ENCODE measurements at regions not wholly inside any gene's neighbourhood (a gene's known extent, or its start where the extent isn't known, plus 50 kb on each side); places are given as distances from the start of the nearest gene placed in this dataset.

DNA sequence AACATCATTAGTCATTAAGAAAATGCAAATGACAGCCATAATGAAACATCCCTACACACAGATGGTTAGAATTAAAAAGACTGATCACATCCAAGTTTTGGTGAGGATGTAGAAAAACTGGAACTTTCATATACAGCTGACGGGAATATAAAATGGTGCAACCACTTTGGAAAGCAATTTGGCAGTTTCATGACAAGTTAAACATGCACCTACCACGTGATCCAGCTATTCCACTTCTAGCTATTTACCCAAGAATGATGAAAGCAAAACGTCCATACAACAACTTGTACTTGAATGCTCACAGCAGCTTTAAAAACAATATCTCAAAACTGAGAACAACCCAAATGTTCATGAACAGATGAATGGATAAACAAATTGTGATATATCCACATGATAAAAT lies 77.9 kb upstream of the AVPR1A start:
- intact Hi-C loops (cut with DNase I) = no loop called here

DNA sequence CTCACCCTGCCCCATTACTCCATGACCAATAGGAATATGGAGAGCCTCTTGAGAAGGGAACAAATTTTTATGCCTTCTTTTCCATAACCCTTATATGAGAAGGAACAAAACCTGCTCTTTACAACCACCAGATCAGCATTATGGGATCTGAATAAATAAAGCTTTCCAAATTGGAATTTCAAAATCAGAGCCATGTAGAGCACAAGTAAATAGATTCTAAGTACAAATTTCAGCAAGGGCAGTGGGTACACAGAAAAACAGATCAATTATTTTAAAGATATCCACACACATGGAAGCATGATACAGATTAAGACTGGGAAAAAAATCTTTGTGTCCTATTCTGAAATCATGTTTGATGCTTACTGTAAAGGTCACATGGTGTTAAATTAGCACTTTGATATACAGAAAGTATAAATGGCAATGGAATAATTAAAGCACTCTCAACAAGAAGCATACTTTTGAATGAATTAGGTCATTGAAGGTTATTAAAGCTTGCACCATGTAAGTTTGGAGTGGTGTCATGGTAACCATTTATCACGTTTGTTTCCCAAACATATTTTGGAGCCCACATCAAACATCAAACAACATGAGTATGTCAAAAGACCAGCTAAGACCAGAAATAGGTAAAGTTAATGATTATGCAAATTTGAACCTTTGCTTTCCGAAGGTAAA lies 75.9 kb upstream of the AVPR1A start:
- no peak overlapping the region for H3K4me3 ChIP-seq
- no peaks in the 10 kb centered on the region for H3K27me3 ChIP-seq
- no peak for DNase-seq (ENCODE audit: extremely low spot score)
- H3K9me3 ChIP-seq = no peaks in the 10 kb centered on the region
- H3K36me3 ChIP-seq = no peaks in the 10 kb centered on the region
- intact Hi-C loops (cut with DNase I) = no loop called here
- no peak overlapping the region for H3K27ac ChIP-seq (replicated peaks in 1 of 4)
- 76% methylated on average over 2 of the region's 2 CpGs for WGBS
- H3K4me1 ChIP-seq = no peaks in the 10 kb centered on the region
- TF ChIP-seq, protein P1, sequence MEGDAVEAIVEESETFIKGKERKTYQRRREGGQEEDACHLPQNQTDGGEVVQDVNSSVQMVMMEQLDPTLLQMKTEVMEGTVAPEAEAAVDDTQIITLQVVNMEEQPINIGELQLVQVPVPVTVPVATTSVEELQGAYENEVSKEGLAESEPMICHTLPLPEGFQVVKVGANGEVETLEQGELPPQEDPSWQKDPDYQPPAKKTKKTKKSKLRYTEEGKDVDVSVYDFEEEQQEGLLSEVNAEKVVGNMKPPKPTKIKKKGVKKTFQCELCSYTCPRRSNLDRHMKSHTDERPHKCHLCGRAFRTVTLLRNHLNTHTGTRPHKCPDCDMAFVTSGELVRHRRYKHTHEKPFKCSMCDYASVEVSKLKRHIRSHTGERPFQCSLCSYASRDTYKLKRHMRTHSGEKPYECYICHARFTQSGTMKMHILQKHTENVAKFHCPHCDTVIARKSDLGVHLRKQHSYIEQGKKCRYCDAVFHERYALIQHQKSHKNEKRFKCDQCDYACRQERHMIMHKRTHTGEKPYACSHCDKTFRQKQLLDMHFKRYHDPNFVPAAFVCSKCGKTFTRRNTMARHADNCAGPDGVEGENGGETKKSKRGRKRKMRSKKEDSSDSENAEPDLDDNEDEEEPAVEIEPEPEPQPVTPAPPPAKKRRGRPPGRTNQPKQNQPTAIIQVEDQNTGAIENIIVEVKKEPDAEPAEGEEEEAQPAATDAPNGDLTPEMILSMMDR (IDR thresholded peaks at IDR 0.05) = no peak
- TF ChIP-seq POLR2AphosphoS5 (IDR thresholded peaks at IDR 0.05) (no peak), EP300 (IDR thresholded peaks at IDR 0.05) (no peak)

More for the DNA sequence above, 77.9 kb upstream of the AVPR1A start:
- Histone ChIP-seq H3K9me3 (no peaks in the 10 kb centered on the region), H3K4me3 (no peak overlapping the region), H3K36me3 (no peaks in the 10 kb centered on the region), H3K27me3 (no peaks in the 10 kb centered on the region), H3K4me1 (no peaks in the 10 kb centered on the region), H3K27ac (replicated peaks in 1 of 4) (no peak overlapping the region)
- no peak for TF ChIP-seq POLR2AphosphoS5 (IDR thresholded peaks at IDR 0.05)
- TF ChIP-seq, protein P1 (IDR thresholded peaks at IDR 0.05) = no peak
- TF ChIP-seq EP300 (IDR thresholded peaks at IDR 0.05) = no peak
- TF ChIP-seq POLR2A (IDR thresholded peaks at IDR 0.05; ENCODE audit: low read depth) = no peak
- DNase-seq (ENCODE audit: extremely low spot score) = no peak
- 55% methylated on average over 3 of the region's 3 CpGs for WGBS

DNA sequence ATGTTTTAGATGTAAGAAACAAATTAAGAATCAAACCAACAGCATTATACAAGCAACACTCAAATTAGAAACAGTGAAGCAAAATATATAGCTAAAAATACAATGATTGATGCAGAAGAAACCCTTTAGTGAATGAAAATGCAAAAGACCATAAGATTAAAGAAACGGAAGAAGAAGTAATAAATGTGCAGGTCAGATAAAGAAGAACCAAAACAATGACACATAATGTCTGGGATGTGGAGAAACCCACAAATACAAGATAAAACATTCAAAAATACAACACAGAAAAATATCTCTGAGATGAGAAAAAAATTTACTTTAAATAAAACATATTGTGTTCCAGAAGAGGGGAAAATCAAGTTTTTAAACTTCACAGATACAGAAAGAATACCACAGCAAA lies 73.4 kb upstream of the AVPR1A start:
- intact Hi-C loops (cut with DNase I) = no loop called here
- H3K36me3 ChIP-seq = no peaks in the 10 kb centered on the region
- no peaks in the 10 kb centered on the region for H3K27me3 ChIP-seq
- WGBS = 56% methylated on average over 1 of the region's 1 CpG
- H3K4me1 ChIP-seq = no peaks in the 10 kb centered on the region
- H3K27ac ChIP-seq (replicated peaks in 1 of 4) = no peak overlapping the region
- TF ChIP-seq EP300 (IDR thresholded peaks at IDR 0.05) = no peak
- no peak for TF ChIP-seq POLR2AphosphoS5 (IDR thresholded peaks at IDR 0.05)
- no peak for TF ChIP-seq POLR2A (IDR thresholded peaks at IDR 0.05; ENCODE audit: low read depth)
- TF ChIP-seq, protein P1 (IDR thresholded peaks at IDR 0.05) = no peak
- no peak overlapping the region for H3K4me3 ChIP-seq
- DNase-seq (ENCODE audit: extremely low spot score) = no peak
- no peaks in the 10 kb centered on the region for H3K9me3 ChIP-seq

DNA sequence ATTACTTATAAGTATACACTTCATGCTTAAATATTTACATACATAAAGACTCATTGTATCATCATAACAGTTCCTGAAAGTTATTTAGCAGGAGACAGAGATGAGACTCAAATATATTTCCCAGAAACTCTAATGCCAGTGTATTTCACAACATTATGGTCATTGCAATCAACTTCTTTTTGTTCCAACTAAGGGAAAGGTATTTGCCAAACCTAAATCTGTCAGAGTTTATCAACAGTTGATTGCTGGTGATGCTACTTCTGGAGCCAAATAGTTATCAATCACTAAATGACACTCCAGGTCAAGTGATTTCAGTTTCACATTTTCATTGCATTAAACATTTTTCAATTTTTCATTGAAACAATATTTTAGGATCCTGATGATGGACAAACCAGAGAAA lies 72.1 kb upstream of the AVPR1A start:
- Histone ChIP-seq H3K27ac (replicated peaks in 1 of 4) (no peak overlapping the region), H3K4me3 (no peak overlapping the region), H3K36me3 (no peaks in the 10 kb centered on the region), H3K4me1 (no peaks in the 10 kb centered on the region), H3K9me3 (no peaks in the 10 kb centered on the region), H3K27me3 (no peaks in the 10 kb centered on the region)
- intact Hi-C loops (cut with DNase I) = no loop called here
- TF ChIP-seq POLR2AphosphoS5 (IDR thresholded peaks at IDR 0.05) (no peak), EP300 (IDR thresholded peaks at IDR 0.05) (no peak), POLR2A (IDR thresholded peaks at IDR 0.05; ENCODE audit: low read depth) (no peak)
- TF ChIP-seq, protein P1 (IDR thresholded peaks at IDR 0.05) = no peak
- DNase-seq (ENCODE audit: extremely low spot score) = no peak

DNA sequence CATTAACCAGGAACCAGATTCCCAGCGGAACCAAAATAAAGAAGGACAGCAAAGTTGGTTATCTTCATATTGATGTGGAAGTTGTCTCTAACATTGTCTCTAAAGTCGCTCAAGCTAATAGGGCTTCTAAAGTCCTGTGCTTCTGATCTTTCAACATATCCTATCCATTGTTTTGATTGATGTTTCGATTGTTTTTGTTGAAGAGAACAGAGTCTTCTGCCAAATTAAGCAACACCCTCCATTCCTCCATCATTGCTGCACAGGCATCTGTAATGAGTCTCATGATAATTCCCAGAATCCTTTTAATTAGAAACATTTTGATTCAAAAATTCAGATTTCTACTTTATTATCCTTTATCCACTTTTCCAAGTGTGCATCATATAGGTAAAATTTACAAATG lies 71.6 kb upstream of the AVPR1A start:
- H3K27ac ChIP-seq (replicated peaks in 1 of 4) = no peak overlapping the region
- H3K4me1 ChIP-seq = no peaks in the 10 kb centered on the region
- H3K9me3 ChIP-seq = no peaks in the 10 kb centered on the region
- no peak for DNase-seq (ENCODE audit: extremely low spot score)
- no peak for TF ChIP-seq POLR2AphosphoS5 (IDR thresholded peaks at IDR 0.05)
- TF ChIP-seq, protein P1 (IDR thresholded peaks at IDR 0.05) = no peak
- no peak for TF ChIP-seq POLR2A (IDR thresholded peaks at IDR 0.05; ENCODE audit: low read depth)
- no peak for TF ChIP-seq EP300 (IDR thresholded peaks at IDR 0.05)
- no peaks in the 10 kb centered on the region for H3K27me3 ChIP-seq
- intact Hi-C loops (cut with DNase I) = no loop called here
- 74% methylated on average over 3 of the region's 3 CpGs for WGBS
- H3K36me3 ChIP-seq = no peaks in the 10 kb centered on the region
- H3K4me3 ChIP-seq = no peak overlapping the region
